ENCODE measurements at regions not wholly inside any gene's neighbourhood (a gene's known extent, or its start where the extent isn't known, plus 50 kb on each side); places are given as distances from the start of the nearest gene placed in this dataset.

- TF ChIP-seq CTCF (IDR thresholded peaks at IDR 0.05) (no peak), POLR2A (IDR thresholded peaks at IDR 0.05) (no peak)
Observed at GRCh38 chr1:216807696-216808095, 84.5 kb upstream of the ESRRG start.

Measured in adrenal gland (tissue), 5 donors.